T-cell (primary cell): ENCODE measurements at regions not wholly inside any gene's neighbourhood (a gene's known extent, or its start where the extent isn't known, plus 50 kb on each side); places are given as distances from the start of the nearest gene placed in this dataset.

Source experiments
- ATAC-seq, 4 experiments: fragments of 200-7000 bp in 3 of 4; fragments of 150-1000 bp in 1 of 4; cut with Tn5 transposase; replicated peaks in 1 of 4; 1 replicate in 3 of 4; 2 replicates in 1 of 4; pipeline ENCODE4 v1.10.0; 2021; ENCODE audit warnings: moderate library complexity in 3 of 4, mild to moderate bottlenecking in 2 of 4, moderate number of reproducible peaks in 1 of 4
- CTCF ChIA-PET, 2 donors: fragments of 300-600 bp; sonication (Branson Sonifier 250); formaldehyde crosslinking; loops; one replicate each; lab custom pipeline; 2022; ENCODE audit warnings: antibody characterized with exemption in 2 of 2; lab: Charles Lee
- POLR2A ChIA-PET, 2 donors: fragments of 300-600 bp; sonication (Branson Sonifier 250); formaldehyde crosslinking; loops; one replicate each; lab custom pipeline; 2022; ENCODE audit warnings: antibody characterized with exemption in 2 of 2; lab: Charles Lee
- DNase-seq, 35 experiments: peaks; one replicate each; pipeline versions ENCODE4 v3.0.0 to v3.0.0-alpha.2; 2013 to 2023
- H3K27ac ChIP-seq: one replicate; pipeline ENCODE4 v1.5.1; 2013; ENCODE audit warnings: low read length
- H3K27me3 ChIP-seq, 2 experiments: replicated peaks in 1 of 2; 1 replicate in 1 of 2; 2 replicates in 1 of 2; pipeline versions ENCODE4 v1.6.1 to v1.7.0; 2013; ENCODE audit warnings: low read length in 1 of 2, mixed read lengths in 1 of 2; ENCODE audit not compliant: control insufficient read depth in 2 of 2, insufficient read depth in 2 of 2; ENCODE audit errors: extremely low read depth in 1 of 2
- H3K36me3 ChIP-seq, 2 donors: 1 replicate in 1 of 2; 2 replicates in 1 of 2; pipeline versions ENCODE4 v1.6.1 to v1.7.0; 2013; ENCODE audit warnings: low read length in 1 of 2; ENCODE audit not compliant: control insufficient read depth in 2 of 2, insufficient read depth in 1 of 2; ENCODE audit errors: extremely low read depth in 1 of 2
- H3K4me1 ChIP-seq, 2 experiments: 1 replicate in 1 of 2; 2 replicates in 1 of 2; pipeline versions ENCODE4 v1.6.1 to v1.7.0; 2013; ENCODE audit warnings: low read length in 2 of 2, mixed read lengths in 1 of 2; ENCODE audit not compliant: insufficient read depth in 2 of 2, control insufficient read depth in 1 of 2; ENCODE audit errors: extremely low read depth in 1 of 2
- H3K4me3 ChIP-seq, 2 donors: 1 replicate in 1 of 2; 2 replicates in 1 of 2; pipeline versions ENCODE4 v1.5.1 to v1.7.0; 2013; ENCODE audit warnings: mild to moderate bottlenecking in 2 of 2, low read length in 1 of 2, moderate library complexity in 1 of 2; ENCODE audit not compliant: control insufficient read depth in 1 of 2; ENCODE audit errors: extremely low read depth in 1 of 2
- H3K9me3 ChIP-seq: 2 replicates; pipeline ENCODE4 v1.7.0; 2013
- H3K27ac Mint-ChIP-seq, 2 donors: one replicate each; pipeline ENCODE4 v1.8.0; 2020 to 2021; ENCODE audit warnings: mild to moderate bottlenecking in 2 of 2, mixed read lengths in 2 of 2
- H3K27me3 Mint-ChIP-seq, 2 donors: one replicate each; pipeline ENCODE4 v1.8.0; 2021 to 2022; ENCODE audit warnings: mixed read lengths in 2 of 2
- H3K36me3 Mint-ChIP-seq: one replicate; pipeline ENCODE4 v1.8.0; 2021; ENCODE audit warnings: mixed read lengths
- H3K4me1 Mint-ChIP-seq, 3 donors: one replicate each; pipeline ENCODE4 v1.8.0; 2020 to 2022; ENCODE audit warnings: mixed read lengths in 3 of 3, mild to moderate bottlenecking in 1 of 3
- H3K4me3 Mint-ChIP-seq, 3 donors: one replicate each; pipeline ENCODE4 v1.8.0; 2020 to 2022; ENCODE audit warnings: mild to moderate bottlenecking in 3 of 3, mixed read lengths in 3 of 3, moderate library complexity in 3 of 3
- H3K9me3 Mint-ChIP-seq, 3 donors: one replicate each; pipeline ENCODE4 v1.8.0; 2020 to 2022; ENCODE audit warnings: mixed read lengths in 3 of 3
- WGBS: methylation state at CpG from one replicate; pipeline ENCODE4 v1.1.5; 2013; ENCODE audit warnings: missing lambda C conversion rate; ENCODE audit not compliant: insufficient coverage; 5-methylcytosine and 5-hydroxymethylcytosine counted together

DNA sequence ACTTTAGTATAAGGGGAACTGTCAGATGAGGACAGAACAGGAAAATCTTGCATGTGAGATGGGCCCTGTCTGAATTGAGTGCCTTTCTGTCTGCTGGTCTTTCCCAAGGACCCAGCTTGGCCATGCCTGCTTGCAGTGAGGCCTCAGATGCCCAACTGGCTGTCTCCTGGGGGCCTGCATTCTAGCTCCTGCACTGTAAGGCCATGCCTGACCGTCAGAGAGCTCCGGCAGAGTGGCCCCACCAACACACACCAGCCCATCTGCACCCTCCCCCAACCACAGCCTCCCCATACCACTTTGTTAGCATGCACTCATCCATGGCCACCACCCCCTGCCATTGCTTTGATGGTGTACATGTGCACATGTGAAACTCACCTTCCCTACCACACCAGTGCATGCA is 190.4 kb upstream of the RPRM start:
- ChIA-PET POLR2A (no interaction called here), CTCF (no interaction called here)
- Mint-ChIP-seq H3K4me1 (no peaks in the 10 kb centered on the region), H3K27me3 (no peaks in the 10 kb centered on the region), H3K27ac (no peak overlapping the region), H3K9me3 (peaks cover 9 to 21% (median 10%) of the 10 kb centered on the region in 3 donors), H3K4me3 (no peak overlapping the region), H3K36me3 (no peaks in the 10 kb centered on the region)
- no peaks in the 10 kb centered on the region for H3K4me1 ChIP-seq
- ATAC-seq (no peak), DNase-seq (no peak)
- no peak overlapping the region for H3K27ac ChIP-seq
- no peak overlapping the region for H3K4me3 ChIP-seq
- WGBS, result 69% methylated on average over 2 of the region's 2 CpGs
- H3K27me3 ChIP-seq, result no peaks in the 10 kb centered on the region
- no peaks in the 10 kb centered on the region for H3K9me3 ChIP-seq
- no peaks in the 10 kb centered on the region for H3K36me3 ChIP-seq

GRCh38 chr2:153710128-153710527 is 161.6 kb upstream of the GALNT13 start:
- ChIA-PET POLR2A (no interaction called here), CTCF (no interaction called here)
- Mint-ChIP-seq H3K9me3 (peaks cover 5 to 24% (median 5%) of the 10 kb centered on the region in 3 donors), H3K4me1 (no peaks in the 10 kb centered on the region), H3K36me3 (no peaks in the 10 kb centered on the region), H3K27me3 (no peaks in the 10 kb centered on the region), H3K27ac (no peak overlapping the region), H3K4me3 (no peak overlapping the region)
- ATAC-seq (no peak), DNase-seq (no peak)
- no CpG with 5 or more reads among the region's 6 CpGs for whole genome bisulfite sequencing
- Histone ChIP-seq H3K9me3 (no peaks in the 10 kb centered on the region), H3K4me1 (no peaks in the 10 kb centered on the region), H3K27ac (no peak overlapping the region), H3K4me3 (no peak overlapping the region), H3K27me3 (no peaks in the 10 kb centered on the region), H3K36me3 (no peaks in the 10 kb centered on the region)

- Histone ChIP-seq H3K4me3 (no peak overlapping the region), H3K27me3 (no peaks in the 10 kb centered on the region), H3K27ac (no peak overlapping the region), H3K36me3 (no peaks in the 10 kb centered on the region), H3K4me1 (no peaks in the 10 kb centered on the region), H3K9me3 (peaks cover 6% of the 10 kb centered on the region)
- no peaks in the 10 kb centered on the region for H3K36me3 Mint-ChIP-seq
- WGBS, result 58% methylated on average over 2 of the region's 2 CpGs
- ChIA-PET CTCF (interaction anchor here (0.6 to 0.7 kb wide), 2 partner anchors 171 to 1696 kb away, joined by 3 to 6 read pairs; no protein-coding TSS in a partner anchor), POLR2A (no interaction called here)
- no peaks in the 10 kb centered on the region for H3K27me3 Mint-ChIP-seq
- ATAC-seq, result no peak
- no peaks in the 10 kb centered on the region for H3K4me1 Mint-ChIP-seq
- peaks cover 0 to 13% (median 3%) of the 10 kb centered on the region in 3 donors for H3K9me3 Mint-ChIP-seq
- no peak overlapping the region for H3K27ac Mint-ChIP-seq
- no peak overlapping the region for H3K4me3 Mint-ChIP-seq
- DNase-seq, result no peak
These were observed 156.4 kb upstream of the GALNT13 start for GRCh38 chr2:153715218-153715850.

DNA sequence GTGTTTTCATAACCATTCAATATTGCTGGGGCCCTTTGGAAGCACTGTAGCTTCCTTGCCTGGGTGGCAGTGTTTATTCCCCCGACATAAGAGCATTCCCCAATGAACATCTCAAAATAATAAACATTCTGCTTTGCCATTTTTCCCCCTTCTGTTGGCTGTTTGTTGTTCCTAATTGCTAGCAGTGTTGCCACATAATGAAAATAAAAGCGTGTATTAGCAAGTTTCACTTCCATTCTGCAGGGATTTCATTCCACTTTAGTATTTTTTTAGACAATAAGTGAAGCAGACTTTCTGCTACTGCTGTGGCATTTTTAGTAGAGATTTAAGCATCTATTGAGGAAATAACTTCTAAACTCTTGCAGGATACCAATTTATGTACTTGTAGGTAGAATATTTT is 154.7 kb upstream of the GALNT13 start:
- no peak for ATAC-seq
- Histone ChIP-seq H3K4me1 (no peaks in the 10 kb centered on the region), H3K9me3 (peaks cover 6% of the 10 kb centered on the region), H3K27ac (no peak overlapping the region), H3K4me3 (no peak overlapping the region), H3K27me3 (no peaks in the 10 kb centered on the region), H3K36me3 (no peaks in the 10 kb centered on the region)
- H3K36me3 Mint-ChIP-seq, result no peaks in the 10 kb centered on the region
- no peak overlapping the region for H3K27ac Mint-ChIP-seq
- DNase-seq, result no peak
- ChIA-PET POLR2A (no interaction called here), CTCF (no interaction called here)
- H3K4me3 Mint-ChIP-seq, result no peak overlapping the region
- no peaks in the 10 kb centered on the region for H3K27me3 Mint-ChIP-seq
- H3K4me1 Mint-ChIP-seq, result no peaks in the 10 kb centered on the region
- peaks cover 0 to 13% (median 3%) of the 10 kb centered on the region in 3 donors for H3K9me3 Mint-ChIP-seq
- no CpG with 5 or more reads among the region's 2 CpGs for WGBS

GRCh38 chr2:153739394-153739793 is 132.3 kb upstream of the GALNT13 start:
- H3K36me3 ChIP-seq, result no peaks in the 10 kb centered on the region
- no peaks in the 10 kb centered on the region for H3K27me3 ChIP-seq
- ATAC-seq (no peak), DNase-seq (no peak)
- Mint-ChIP-seq H3K36me3 (no peaks in the 10 kb centered on the region), H3K4me3 (no peak overlapping the region), H3K27ac (no peak overlapping the region), H3K4me1 (no peaks in the 10 kb centered on the region), H3K9me3 (peaks cover 7 to 43% (median 23%) of the 10 kb centered on the region in 3 donors), H3K27me3 (no peaks in the 10 kb centered on the region)
- H3K9me3 ChIP-seq, result no peaks in the 10 kb centered on the region
- ChIA-PET POLR2A (no interaction called here), CTCF (no interaction called here)
- H3K4me1 ChIP-seq, result no peaks in the 10 kb centered on the region
- H3K4me3 ChIP-seq, result no peak overlapping the region
- H3K27ac ChIP-seq, result no peak overlapping the region

GRCh38 chr2:153761936-153762335 is 109.8 kb upstream of the GALNT13 start:
- no peaks in the 10 kb centered on the region for H3K9me3 ChIP-seq
- peaks cover 15 to 50% (median 29%) of the 10 kb centered on the region in 3 donors for H3K9me3 Mint-ChIP-seq
- ChIA-PET CTCF (no interaction called here), POLR2A (no interaction called here)
- no peak for ATAC-seq
- H3K4me3 ChIP-seq, result no peak overlapping the region
- no peak overlapping the region for H3K27ac ChIP-seq
- no peaks in the 10 kb centered on the region for H3K4me1 ChIP-seq
- H3K27me3 Mint-ChIP-seq, result no peaks in the 10 kb centered on the region
- 50% methylated on average over 1 of the region's 1 CpG for WGBS
- no peaks in the 10 kb centered on the region for H3K27me3 ChIP-seq
- H3K4me1 Mint-ChIP-seq, result no peaks in the 10 kb centered on the region
- H3K4me3 Mint-ChIP-seq, result no peak overlapping the region
- no peak overlapping the region for H3K27ac Mint-ChIP-seq
- H3K36me3 ChIP-seq, result no peaks in the 10 kb centered on the region
- no peaks in the 10 kb centered on the region for H3K36me3 Mint-ChIP-seq
- DNase-seq, result no peak

DNA sequence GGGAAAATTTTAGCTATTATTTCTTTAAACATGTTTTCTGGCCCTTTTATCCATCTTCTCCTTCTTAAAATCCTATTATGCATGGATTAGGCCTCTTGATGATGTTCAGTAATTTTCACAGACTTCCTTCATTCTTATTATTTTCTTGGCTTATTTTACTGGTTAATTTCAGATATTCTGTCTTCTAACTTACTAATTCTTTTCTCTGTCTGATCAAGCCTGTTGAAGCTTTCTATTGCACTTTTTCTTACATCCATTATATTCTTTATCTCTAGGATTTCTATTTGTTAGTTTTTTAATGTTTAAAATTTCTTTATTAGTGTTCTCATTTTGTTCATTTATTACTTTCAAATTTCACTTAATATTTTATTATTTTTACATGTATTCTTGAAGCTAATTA is 105.3 kb upstream of the GALNT13 start:
- H3K27ac ChIP-seq, result no peak overlapping the region
- peaks cover 15 to 59% (median 39%) of the 10 kb centered on the region in 3 donors for H3K9me3 Mint-ChIP-seq

More for the DNA sequence above, 105.3 kb upstream of the GALNT13 start:
- Histone ChIP-seq H3K27me3 (no peaks in the 10 kb centered on the region), H3K9me3 (no peaks in the 10 kb centered on the region), H3K4me1 (no peaks in the 10 kb centered on the region), H3K36me3 (no peaks in the 10 kb centered on the region), H3K4me3 (no peak overlapping the region)
- Mint-ChIP-seq H3K4me1 (no peaks in the 10 kb centered on the region), H3K27ac (no peak overlapping the region), H3K4me3 (no peak overlapping the region), H3K36me3 (no peaks in the 10 kb centered on the region), H3K27me3 (no peaks in the 10 kb centered on the region)
- ChIA-PET CTCF (interaction anchor here in 1 of 2 donors (0.6 kb wide), 1 partner anchor 33 kb away, joined by 4 read pairs; no protein-coding TSS in a partner anchor), POLR2A (no interaction called here)
- DNase-seq, result no peak
- no peak for ATAC-seq
